ENCODE measurements at regions not wholly inside any gene's neighbourhood (a gene's known extent, or its start where the extent isn't known, plus 50 kb on each side); places are given as distances from the start of the nearest gene placed in this dataset.

- TF ChIP-seq CTCF (IDR thresholded peaks at IDR 0.05; ENCODE audit: insufficient read depth, low read depth, low read length) (no peak), EZH2 (IDR thresholded peaks at IDR 0.05; ENCODE audit: insufficient read depth, low read length) (no peak)
These were observed 84.5 kb downstream of the NPAP1 start for GRCh38 chr15:24760066-24760465.
